Inflammatory macrophage treated with lipopolysaccharide for 4 hours (primary cell): ENCODE measurements at regions not wholly inside any gene's neighbourhood (a gene's known extent, or its start where the extent isn't known, plus 50 kb on each side); places are given as distances from the start of the nearest gene placed in this dataset.
"Not testable (repeated sequence)": the region's sequence is repeated elsewhere in the genome, so short reads cannot be mapped to it uniquely, and the experiment has no call there.

Source experiments
- DNase-seq: peaks from one replicate; pipeline ENCODE4 v3.0.0-alpha.2; 2020

GRCh38 chr11:13183826-13184196, 93.8 kb upstream of the BMAL1 start:
- DNase-seq = no peak

GRCh38 chr11:13184295-13184794, 93.2 kb upstream of the BMAL1 start:
- DNase-seq = no peak

- DNase-seq = no peak
Observed at GRCh38 chr11:13188179-13188578, 89.4 kb upstream of the BMAL1 start.

- no peak for DNase-seq
Observed at GRCh38 chr11:13189561-13190426, 87.8 kb upstream of the BMAL1 start.

GRCh38 chr11:13193613-13194012, 84.0 kb upstream of the BMAL1 start:
- DNase-seq = no peak

- DNase-seq = not testable (repeated sequence)
Observed at GRCh38 chr11:13197374-13197773, 80.2 kb upstream of the BMAL1 start.

- peak; percentile 80 for DNase-seq
Observed at GRCh38 chr11:13205486-13205885, 72.1 kb upstream of the BMAL1 start.

GRCh38 chr11:13206086-13206640, 71.4 kb upstream of the BMAL1 start:
- no peak for DNase-seq

- no peak for DNase-seq
Observed at GRCh38 chr11:13207270-13207664, 70.3 kb upstream of the BMAL1 start.

- peak; percentile 92 for DNase-seq
Observed at GRCh38 chr11:13207665-13208594, 69.7 kb upstream of the BMAL1 start.

GRCh38 chr11:13208921-13209320, 68.7 kb upstream of the BMAL1 start:
- DNase-seq = no peak

GRCh38 chr11:13209379-13209778, 68.2 kb upstream of the BMAL1 start:
- DNase-seq = peak; percentile 22

GRCh38 chr11:13210424-13210823, 67.2 kb upstream of the BMAL1 start:
- DNase-seq = peak; percentile 30

GRCh38 chr11:13214276-13214675, 63.3 kb upstream of the BMAL1 start:
- no peak for DNase-seq

- DNase-seq = peak; percentile 26
Observed at GRCh38 chr11:13215149-13215548, 62.4 kb upstream of the BMAL1 start.

GRCh38 chr11:13216019-13216710, 61.4 kb upstream of the BMAL1 start:
- DNase-seq = peak; percentile 94

GRCh38 chr11:13216711-13217075, 60.9 kb upstream of the BMAL1 start:
- peak; percentile 79 for DNase-seq

GRCh38 chr11:13218685-13219084, 58.9 kb upstream of the BMAL1 start:
- DNase-seq = not testable (repeated sequence)

- DNase-seq = no peak
Observed at GRCh38 chr11:13220148-13220547, 57.4 kb upstream of the BMAL1 start.

GRCh38 chr11:13221722-13222121, 55.9 kb upstream of the BMAL1 start:
- DNase-seq = no peak

GRCh38 chr11:13222285-13222684, 55.3 kb upstream of the BMAL1 start:
- DNase-seq = no peak

GRCh38 chr11:13223112-13223511, 54.5 kb upstream of the BMAL1 start:
- DNase-seq = no peak

GRCh38 chr11:13224324-13224723, 53.3 kb upstream of the BMAL1 start:
- DNase-seq = no peak
